ENCODE measurements at regions not wholly inside any gene's neighbourhood (a gene's known extent, or its start where the extent isn't known, plus 50 kb on each side); places are given as distances from the start of the nearest gene placed in this dataset.

DNA sequence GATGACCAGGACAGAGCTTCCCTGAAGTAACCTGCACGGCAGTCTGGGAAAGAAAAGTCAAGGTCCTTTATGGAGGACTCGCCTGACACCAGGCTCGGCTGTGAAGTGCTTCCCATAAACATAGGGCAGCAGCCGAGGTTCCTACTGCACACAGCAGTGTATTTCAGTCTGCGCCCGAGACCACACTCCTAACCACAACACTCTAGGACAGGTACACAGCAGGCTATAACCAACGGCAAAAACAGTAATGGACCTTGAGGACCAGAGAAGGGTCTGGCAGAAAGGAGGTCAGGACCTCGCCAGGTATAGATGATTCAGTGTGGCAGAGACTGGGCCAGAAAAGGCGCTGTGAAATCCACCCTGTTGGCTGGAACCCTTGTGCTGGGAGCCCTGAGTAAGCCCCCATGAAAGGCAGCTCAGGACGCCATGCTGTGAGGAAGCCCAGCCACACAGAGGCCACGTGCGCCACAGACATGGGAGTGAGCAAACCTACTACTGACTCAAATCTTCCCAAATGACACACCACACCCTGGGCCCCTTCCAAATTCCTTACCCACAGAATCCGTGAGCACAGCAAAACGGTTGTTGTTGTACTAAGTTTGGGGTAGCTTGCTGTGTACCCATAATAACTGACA lies 129.6 kb upstream of the CST7 start:
- DNase-seq = no peak

DNA sequence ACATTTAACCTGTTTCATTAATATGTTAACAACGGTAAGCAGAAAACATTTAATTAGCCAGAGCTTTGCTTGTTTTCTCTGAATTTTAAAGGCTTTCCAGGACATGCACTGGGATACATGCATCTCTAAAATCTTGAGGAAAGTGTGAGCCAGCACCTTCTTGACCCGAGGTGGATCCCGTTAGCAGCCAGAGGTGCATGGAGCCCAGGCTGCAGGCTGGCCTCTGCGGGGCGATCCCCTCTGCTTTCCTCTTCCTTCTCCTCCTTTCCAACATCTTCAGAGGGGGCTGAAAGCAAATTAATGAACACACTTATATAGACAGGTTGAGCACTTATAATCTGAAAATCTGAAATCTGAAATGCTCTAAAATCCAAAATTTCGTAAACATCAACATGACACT lies 128.7 kb upstream of the CST7 start:
- no peak for DNase-seq

- DNase-seq = no peak
Measured at GRCh38 chr20:24821391-24821790, 127.7 kb upstream of the CST7 start.

DNA sequence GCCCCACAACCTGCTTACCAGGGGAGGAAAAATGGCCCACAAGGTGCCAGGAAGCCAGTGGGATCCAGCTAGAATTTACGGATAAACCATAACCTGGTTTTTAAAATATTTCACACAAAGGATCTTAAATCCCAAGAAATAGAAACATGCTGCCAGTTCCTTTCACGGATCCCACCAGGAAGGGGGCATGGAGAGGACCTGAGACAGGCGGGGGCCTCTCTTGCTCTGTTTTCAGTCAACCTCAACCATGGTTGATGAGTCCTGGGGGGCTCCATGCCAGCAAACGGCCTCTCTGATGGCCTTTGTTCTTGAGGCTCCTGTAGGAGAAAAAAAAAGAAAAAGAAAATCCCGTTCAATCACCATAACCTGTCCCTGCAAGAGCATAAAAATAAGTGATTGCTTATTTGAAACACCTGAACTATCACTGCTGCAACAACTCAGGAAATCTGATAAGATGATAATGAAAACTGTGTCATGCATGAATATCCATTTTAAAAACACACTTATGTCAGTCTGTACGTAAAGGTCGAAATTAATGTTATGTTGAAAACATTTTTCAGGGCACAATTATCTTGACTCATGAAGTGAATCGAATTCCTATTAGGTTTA lies 125.8 kb upstream of the CST7 start:
- no peak for DNase-seq

- DNase-seq = no peak
Measured at GRCh38 chr20:24823989-24824693, 124.9 kb upstream of the CST7 start.

- no peak for DNase-seq
Measured at GRCh38 chr20:24825591-24825990, 123.5 kb upstream of the CST7 start.

- no peak for DNase-seq
Measured at GRCh38 chr20:24827603-24828295, 121.3 kb upstream of the CST7 start.

- DNase-seq = peak; percentile 7
Measured at GRCh38 chr20:24828992-24829648, 119.9 kb upstream of the CST7 start.

DNA sequence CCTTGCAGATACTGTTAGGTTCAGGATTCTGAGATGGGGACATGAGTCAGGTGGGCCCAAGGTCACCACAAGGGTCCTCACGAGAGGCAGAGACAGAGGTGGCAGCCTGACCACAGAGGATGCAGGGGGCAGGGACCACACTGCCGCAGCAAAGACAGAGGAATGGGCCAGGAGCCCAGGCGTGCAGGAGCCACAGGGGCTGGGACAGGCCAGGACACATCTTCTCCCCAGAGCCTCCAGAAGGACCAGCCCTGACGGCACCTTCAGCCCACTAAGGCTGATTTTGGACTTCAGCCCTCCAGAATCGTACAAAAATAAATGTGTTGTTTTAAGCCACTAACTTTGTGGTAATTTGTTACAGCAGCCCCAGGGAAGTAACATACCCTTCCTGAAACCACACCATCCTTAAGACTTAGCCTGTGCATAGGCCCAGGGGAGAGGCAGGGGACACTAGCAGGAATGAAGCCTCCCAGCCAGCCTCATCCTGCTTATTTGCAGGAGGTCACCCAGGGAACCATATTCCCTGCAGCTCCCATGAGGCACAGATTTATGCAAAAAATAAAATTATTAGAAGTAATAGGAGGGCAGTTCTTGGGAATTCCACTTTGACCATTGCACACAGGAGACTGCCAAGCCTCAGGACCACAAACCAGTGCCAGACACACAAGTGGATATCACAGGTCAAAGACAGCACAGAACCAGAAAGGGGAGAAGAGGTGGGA lies 119.3 kb upstream of the CST7 start:
- peak; percentile 2 for DNase-seq

GRCh38 chr20:24830649-24831048 lies 118.4 kb upstream of the CST7 start:
- DNase-seq = no peak

DNA sequence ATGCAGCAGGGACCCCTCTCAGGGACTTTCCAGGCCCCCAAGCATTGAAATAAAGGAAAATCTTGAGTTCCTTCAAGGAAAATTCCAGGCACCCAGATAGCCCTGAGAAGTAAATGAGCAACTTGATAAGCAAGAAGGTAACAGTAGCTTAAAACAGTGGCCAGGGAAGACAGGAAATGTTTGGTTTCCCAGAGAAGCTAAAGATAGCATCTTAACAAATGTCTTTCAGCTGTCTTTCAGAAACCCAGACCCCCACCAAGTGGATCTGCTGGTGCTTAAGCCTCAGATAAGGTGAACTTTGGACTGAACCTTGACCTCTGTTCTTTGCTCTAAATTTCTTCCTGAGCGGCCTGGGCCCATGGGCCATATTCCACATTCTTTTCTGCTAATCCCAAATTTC lies 117.8 kb upstream of the CST7 start:
- DNase-seq = no peak

- no peak for DNase-seq
Measured at GRCh38 chr20:24832518-24832917, 116.6 kb upstream of the CST7 start.

DNA sequence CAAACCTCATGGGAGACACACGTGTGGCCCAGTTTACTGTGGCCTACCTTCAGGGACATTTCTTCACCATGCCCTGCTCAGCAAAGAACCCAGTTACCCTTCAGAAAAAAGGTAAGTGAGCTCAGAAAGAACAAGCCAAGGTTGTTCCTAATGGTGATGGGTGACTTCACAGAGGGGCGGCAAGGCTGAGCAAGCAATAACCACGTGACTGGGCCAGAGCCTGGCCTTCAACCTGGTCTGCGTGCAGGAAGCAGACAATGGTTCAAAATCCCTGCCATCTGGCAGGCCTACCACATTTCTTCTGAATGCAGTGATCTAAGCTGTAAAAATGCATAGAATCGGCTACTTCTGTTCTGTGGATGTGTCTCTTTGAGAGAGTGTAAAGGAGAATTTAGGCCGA lies 115.5 kb upstream of the CST7 start:
- DNase-seq = peak; percentile 1

DNA sequence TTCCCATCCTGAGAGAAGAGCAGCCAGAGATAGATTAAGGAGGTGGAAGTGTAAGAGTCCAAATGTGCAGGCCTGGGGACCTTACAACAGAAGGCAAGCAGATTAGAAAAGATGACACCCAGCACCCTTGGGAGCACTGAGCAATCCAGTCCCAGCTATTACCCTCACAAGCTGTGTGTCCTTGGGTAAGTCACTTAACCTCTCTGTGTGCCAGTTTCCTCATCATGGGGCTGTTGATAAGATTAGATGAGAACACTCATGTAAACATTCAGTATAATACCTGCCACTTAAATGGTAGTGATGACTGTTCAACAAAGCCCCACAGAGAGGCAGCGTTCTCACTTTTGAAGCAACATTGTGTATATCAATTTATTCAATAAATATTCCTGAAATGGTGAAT lies 114.8 kb upstream of the CST7 start:
- no peak for DNase-seq

- DNase-seq = peak; percentile 5
Measured at GRCh38 chr20:24835195-24835594, 113.9 kb upstream of the CST7 start.

- no peak for DNase-seq
Measured at GRCh38 chr20:24836041-24836533, 113.0 kb upstream of the CST7 start.

DNA sequence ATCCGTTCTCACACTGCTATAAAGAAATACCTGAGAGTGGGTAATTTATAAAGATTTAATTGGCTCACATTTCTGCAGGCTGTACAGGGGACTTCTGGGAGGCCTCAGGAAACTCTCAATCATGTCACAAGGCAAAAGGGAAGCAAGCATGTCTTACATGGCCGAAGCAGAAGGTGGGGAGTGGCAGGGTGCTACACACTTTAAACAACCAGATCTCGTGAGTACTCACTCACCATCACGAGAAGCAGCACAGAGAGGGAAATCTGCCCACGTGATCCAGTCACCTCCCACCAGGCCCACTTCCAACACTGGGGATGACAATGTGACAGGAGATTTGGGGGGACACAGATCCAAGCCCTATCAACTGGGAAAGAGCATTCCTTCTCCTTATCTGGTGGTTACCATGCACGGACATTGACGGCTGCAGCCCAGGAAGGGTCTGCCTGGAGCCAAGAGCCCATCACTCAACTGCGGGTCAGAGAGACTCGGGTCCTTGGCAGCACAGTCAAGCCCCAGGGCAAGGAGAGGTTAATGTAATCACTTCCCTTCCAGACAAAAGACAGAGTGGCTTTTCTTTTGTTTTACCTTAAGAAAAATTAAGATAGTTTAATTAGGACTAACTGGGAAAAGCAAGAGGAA lies 112.3 kb upstream of the CST7 start:
- no peak for DNase-seq

- DNase-seq = peak; percentile 0
Measured at GRCh38 chr20:24837781-24838450, 111.2 kb upstream of the CST7 start.

GRCh38 chr20:24838546-24839535 lies 110.2 kb upstream of the CST7 start:
- peak; percentile 1 for DNase-seq

DNA sequence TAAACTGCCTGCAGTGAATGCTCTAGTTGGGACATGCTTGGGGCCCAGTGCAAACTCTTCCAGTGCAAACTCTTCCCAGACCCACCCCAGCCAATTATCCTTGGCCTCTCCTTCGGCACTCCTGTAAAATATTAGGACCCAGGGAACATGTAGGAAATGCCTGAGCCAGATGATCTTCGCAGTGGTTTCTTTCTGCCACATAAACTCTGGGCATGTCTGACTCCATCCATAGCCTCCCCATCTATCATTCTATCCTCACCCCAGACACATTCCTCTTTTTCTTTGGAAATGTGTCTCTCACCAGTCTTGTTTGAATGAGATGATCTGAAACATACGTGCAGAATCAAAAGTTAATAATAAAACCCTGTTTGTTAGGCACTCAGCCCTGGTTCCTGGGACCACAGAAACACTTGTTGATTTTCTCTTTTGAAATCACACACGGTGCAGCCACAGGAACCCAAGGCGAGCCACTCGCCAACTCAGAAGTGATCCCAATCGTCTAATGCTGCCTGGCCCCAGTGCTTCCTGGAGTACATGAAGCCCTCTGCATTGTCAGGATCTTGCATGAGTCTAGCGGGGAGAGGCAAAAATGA lies 108.9 kb upstream of the CST7 start:
- DNase-seq = no peak
